Lung (tissue), 11 donors: ENCODE measurements at regions not wholly inside any gene's neighbourhood (a gene's known extent, or its start where the extent isn't known, plus 50 kb on each side); places are given as distances from the start of the nearest gene placed in this dataset.

Experiments used
- ATAC-seq: fragments of 200-7000 bp; cut with Tn5 transposase; one replicate; pipeline ENCODE4 v1.9.1; 2020; ENCODE audit warnings: moderate number of reproducible peaks; ENCODE audit not compliant: insufficient read depth, low FRiP score
- DNase-seq, 3 donors: peaks; one replicate each; pipeline ENCODE4 v3.0.0-alpha.2; 2013 to 2017
- H3K27ac ChIP-seq, 2 donors: one replicate each; pipeline ENCODE4 v1.5.1; 2013; ENCODE audit warnings: mild to moderate bottlenecking in 2 of 2, moderate library complexity in 2 of 2, control low read depth in 1 of 2, inconsistent platforms in 1 of 2, low read depth in 1 of 2, low read length in 1 of 2
- H3K27me3 ChIP-seq, 3 donors: one replicate each; pipeline ENCODE4 v1.5.1; 2013; ENCODE audit warnings: low read length in 2 of 3; ENCODE audit not compliant: control insufficient read depth in 3 of 3, insufficient read depth in 3 of 3
- H3K36me3 ChIP-seq, 4 donors: one replicate each; pipeline ENCODE4 v1.5.1; 2013; ENCODE audit warnings: low read length in 4 of 4, mild to moderate bottlenecking in 1 of 4, moderate library complexity in 1 of 4; ENCODE audit not compliant: control insufficient read depth in 4 of 4, insufficient read depth in 4 of 4
- H3K4me1 ChIP-seq, 5 donors: one replicate each; pipeline ENCODE4 v1.5.1; 2013; ENCODE audit warnings: low read length in 5 of 5, mild to moderate bottlenecking in 2 of 5, moderate library complexity in 1 of 5; ENCODE audit not compliant: control insufficient read depth in 5 of 5, insufficient read depth in 5 of 5
- H3K4me3 ChIP-seq: one replicate; pipeline ENCODE4 v1.5.1; 2013; ENCODE audit warnings: mild to moderate bottlenecking, control low read depth, moderate library complexity
- H3K9ac ChIP-seq, 2 donors: one replicate each; pipeline ENCODE4 v1.5.1; 2013; ENCODE audit warnings: low read length in 2 of 2, control low read depth in 1 of 2; ENCODE audit not compliant: insufficient read depth in 1 of 2
- H3K9me3 ChIP-seq, 4 donors: one replicate each; pipeline ENCODE4 v1.5.1; 2013; ENCODE audit warnings: low read length in 3 of 4, mild to moderate bottlenecking in 1 of 4, moderate library complexity in 1 of 4; ENCODE audit not compliant: control insufficient read depth in 4 of 4, insufficient read depth in 3 of 4
- CTCF ChIP-seq: IDR thresholded peaks from 2 replicates; pipeline ENCODE4 v1.5.1; 2012; ENCODE audit warnings: mild to moderate bottlenecking; ENCODE audit errors: control extremely low read depth, extremely low read depth
- WGBS, 2 donors: extraction: QIAGEN DNeasy Blood & Tissue Kit; methylation state at CpG; one replicate each; pipeline ENCODE4 v1.1.7; 2013; 5-methylcytosine and 5-hydroxymethylcytosine counted together
- donor health status: control.
- donor health status: control.
- donor health status: Bipolar disorder and iron deficiency.
- donor health status: healthy.
- donor health status: DM: yes; HTN: yes; CAD: no.

DNA sequence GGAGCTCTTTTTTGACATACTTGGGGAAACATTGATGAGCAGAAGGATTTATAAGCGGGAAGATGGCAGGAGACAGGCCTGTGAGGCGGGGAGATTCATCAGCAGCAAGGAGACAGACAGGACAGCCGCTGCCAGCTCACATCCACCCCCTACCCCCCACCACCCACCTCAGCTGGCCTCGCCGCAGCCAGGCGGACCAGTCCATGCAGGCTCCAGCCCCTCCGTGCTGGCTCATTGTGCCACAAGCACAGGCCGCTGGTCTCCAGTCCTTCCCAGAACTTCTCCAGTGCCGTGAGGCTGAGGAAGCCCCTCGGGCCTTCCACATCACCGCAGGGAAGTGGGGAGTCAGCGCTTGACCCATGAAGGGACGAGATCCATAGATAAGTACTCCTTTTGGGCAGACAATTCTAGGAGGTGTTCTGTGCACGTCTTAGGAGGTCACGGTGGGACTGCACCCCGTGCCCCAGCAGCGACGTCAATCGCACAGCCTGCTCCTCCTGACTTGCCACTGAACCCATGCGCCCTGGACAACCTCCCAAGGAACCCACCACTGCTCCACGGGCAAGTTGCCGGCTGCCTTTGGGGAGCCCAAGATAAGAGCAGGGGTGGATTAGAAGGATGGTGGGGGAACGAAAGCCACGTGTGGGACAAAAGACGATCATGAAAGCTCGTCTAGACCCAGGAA, 323.6 kb downstream of the C16orf95 start:
- peaks cover 4 to 29% (median 20%) of the 10 kb centered on the region in 3 donors for H3K27me3 ChIP-seq
- DNase-seq = no peak
- WGBS, 2 donors = 87 to 88% methylated on average over 26 of the region's 26 CpGs
- no peak overlapping the region for H3K4me3 ChIP-seq
- peaks cover 0 to 3% (median 0%) of the 10 kb centered on the region in 4 donors for H3K9me3 ChIP-seq
- no peaks in the 10 kb centered on the region for H3K36me3 ChIP-seq
- TF ChIP-seq CTCF = no peak
- H3K9ac ChIP-seq = no peak overlapping the region
- no peak overlapping the region for H3K27ac ChIP-seq
- no peak for ATAC-seq
- H3K4me1 ChIP-seq = peaks cover 0 to 9% (median 2%) of the 10 kb centered on the region in 5 donors

- Histone ChIP-seq H3K4me3 (no peak overlapping the region), H3K9me3 (peaks cover 0 to 7% (median 0%) of the 10 kb centered on the region in 4 donors), H3K27ac (no peak overlapping the region), H3K36me3 (no peaks in the 10 kb centered on the region), H3K27me3 (peaks cover 4 to 33% (median 20%) of the 10 kb centered on the region in 3 donors), H3K9ac (no peak overlapping the region), H3K4me1 (peaks cover 0 to 9% (median 2%) of the 10 kb centered on the region in 5 donors)
- ATAC-seq = no peak
- TF ChIP-seq CTCF = no peak
- DNase-seq = no peak
- 50 to 64% methylated on average over 3 of the region's 3 CpGs for WGBS, 2 donors
These were observed 323.0 kb downstream of the C16orf95 start for GRCh38 chr16:86994215-86994614.

DNA sequence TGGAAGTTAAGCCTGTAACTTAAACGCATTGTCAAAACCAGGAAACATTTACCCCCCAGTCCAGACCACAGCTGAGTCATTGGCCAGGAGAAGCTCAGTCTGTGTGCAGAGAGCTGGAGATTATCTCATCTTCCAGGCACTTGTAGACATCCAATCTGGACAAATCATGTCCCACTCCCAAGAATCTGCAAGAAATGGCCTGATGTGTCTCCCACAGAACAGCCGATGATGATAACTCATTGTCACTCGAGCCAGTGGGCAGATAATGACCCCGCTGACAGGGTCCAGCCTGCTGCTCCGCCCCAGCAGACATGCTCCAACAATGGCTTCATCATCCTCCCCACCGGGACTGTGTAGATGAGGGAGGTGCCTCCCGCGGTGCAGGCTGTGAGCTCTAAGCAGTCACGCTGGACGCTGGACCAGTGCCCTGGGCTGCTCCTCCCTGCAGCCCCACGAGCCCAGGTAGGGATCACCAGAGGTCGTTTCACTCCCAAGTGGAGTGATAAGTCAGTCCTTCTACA, 322.5 kb downstream of the C16orf95 start:
- 8 to 18% methylated on average over 12 of the region's 12 CpGs for WGBS, 2 donors
- peaks cover 4 to 33% (median 20%) of the 10 kb centered on the region in 3 donors for H3K27me3 ChIP-seq
- ATAC-seq (no peak), DNase-seq (no peak)
- peaks cover 0 to 9% (median 2%) of the 10 kb centered on the region in 5 donors for H3K4me1 ChIP-seq
- TF ChIP-seq CTCF = no peak
- no peak overlapping the region for H3K4me3 ChIP-seq
- no peak overlapping the region for H3K9ac ChIP-seq
- H3K36me3 ChIP-seq = no peaks in the 10 kb centered on the region
- H3K9me3 ChIP-seq = peaks cover 0 to 9% (median 0%) of the 10 kb centered on the region in 4 donors
- no peak overlapping the region for H3K27ac ChIP-seq
